ENCODE measurements at regions not wholly inside any gene's neighbourhood (a gene's known extent, or its start where the extent isn't known, plus 50 kb on each side); places are given as distances from the start of the nearest gene placed in this dataset.

DNA sequence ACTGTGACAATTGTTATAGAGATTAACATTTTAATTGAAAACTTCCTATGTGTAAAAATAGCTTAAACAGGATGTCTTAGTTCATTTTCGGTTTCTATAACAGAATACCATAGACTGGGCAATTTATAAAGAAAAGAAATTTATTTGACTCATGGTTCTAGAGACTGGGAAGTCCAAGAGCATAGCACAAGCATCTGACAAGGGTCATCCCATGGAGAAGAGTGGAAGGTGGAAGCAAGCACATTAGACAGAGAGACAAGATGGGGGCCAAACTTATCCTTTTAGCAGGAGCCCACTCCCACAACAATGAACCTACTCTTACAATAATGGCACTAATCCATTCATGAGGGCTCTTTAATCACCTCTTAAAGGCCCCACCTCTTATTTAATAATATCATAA, 100.3 kb downstream of the FAM161A start:
- no peak for TF ChIP-seq POLR2A (IDR thresholded peaks at IDR 0.05; ENCODE audit: low read depth, low read length)
- no peak for TF ChIP-seq TAF1 (IDR thresholded peaks at IDR 0.05; ENCODE audit: borderline replicate concordance, low read depth, low read length)
